ENCODE measurements at regions not wholly inside any gene's neighbourhood (a gene's known extent, or its start where the extent isn't known, plus 50 kb on each side); places are given as distances from the start of the nearest gene placed in this dataset.
"Not testable (repeated sequence)": the region's sequence is repeated elsewhere in the genome, so short reads cannot be mapped to it uniquely, and the experiment has no call there.

DNA sequence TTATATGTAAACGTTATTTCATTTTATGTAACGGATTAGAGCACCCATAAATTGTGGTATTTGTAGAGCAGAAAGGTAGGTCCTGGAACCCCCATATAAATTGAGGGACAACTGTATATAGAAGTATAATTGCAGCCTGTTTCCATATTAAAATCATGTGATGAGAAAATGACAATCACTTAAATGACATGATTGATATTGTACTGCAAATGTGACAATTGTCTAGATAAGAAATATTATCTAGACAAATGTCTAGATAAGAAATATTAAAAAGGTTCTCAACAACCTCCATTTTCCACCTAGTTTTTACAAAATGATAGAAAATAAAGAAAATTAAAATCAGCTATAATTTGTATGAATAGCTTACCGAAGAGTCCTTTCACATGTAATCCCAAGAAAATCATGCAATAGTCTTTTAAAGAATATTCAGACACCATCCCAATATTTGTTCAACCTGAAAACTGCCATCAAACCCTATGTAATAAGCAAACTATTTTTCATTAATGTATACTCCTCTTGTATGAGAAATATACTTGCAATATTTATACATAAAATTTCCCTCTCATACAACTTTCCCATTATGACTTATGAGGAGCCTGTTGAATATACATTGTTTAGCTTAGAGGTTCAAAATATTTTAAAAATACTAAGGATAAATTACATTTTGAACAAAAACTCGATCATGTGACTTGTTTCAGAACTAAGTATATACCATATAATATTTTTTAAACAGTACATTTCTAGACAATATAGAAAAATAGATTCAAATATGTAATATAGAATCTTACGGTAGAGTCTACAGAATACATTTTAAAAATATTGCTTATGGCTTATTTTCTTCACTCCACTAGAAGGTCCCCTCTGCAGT is 153.2 kb downstream of the CRPPA start:
- DNase-seq (ENCODE audit: low read depth in 4 of 4, low spot score in 1 of 4): no peak

DNA sequence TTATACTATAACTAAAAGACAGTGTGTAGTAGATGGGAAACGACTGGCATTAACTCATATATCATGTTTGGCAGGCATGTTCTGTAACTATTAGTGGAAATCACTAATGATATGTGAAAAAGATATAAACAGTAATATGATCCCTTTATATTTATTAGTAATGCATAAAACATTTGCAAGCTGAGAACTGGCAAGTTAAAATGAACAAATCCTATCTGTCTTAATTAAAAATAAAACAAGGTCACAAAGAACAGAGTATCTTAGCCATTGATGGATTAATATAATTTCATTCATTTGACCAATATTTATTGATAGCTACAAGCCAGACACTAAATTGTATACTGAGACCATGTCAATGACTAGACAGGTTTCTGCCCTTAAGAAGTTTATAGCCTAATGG is 154.5 kb downstream of the CRPPA start:
- DNase-seq (ENCODE audit: low read depth in 4 of 4, low spot score in 1 of 4): no peak

DNA sequence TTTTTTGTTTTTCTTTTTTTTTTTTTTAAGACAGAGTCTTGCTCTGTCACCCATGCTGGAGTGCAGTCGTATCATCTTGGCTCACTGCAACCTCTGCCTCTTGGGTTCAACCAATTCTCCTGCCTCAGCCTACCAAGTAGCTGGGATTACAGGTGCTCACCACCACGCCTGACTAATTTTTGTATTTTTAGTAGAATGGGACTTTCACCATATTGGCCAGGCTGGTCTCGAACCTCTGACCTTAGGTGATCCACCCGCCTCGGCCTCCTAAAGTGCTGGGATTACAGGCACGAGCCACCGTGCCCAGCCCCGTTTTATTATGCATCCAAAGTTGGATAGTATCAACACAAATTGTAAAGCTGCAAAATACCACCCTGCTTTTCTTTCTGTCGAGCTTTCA is 154.9 kb downstream of the CRPPA start:
- not testable (repeated sequence) for DNase-seq (ENCODE audit: low read depth in 4 of 4, low spot score in 1 of 4)

DNA sequence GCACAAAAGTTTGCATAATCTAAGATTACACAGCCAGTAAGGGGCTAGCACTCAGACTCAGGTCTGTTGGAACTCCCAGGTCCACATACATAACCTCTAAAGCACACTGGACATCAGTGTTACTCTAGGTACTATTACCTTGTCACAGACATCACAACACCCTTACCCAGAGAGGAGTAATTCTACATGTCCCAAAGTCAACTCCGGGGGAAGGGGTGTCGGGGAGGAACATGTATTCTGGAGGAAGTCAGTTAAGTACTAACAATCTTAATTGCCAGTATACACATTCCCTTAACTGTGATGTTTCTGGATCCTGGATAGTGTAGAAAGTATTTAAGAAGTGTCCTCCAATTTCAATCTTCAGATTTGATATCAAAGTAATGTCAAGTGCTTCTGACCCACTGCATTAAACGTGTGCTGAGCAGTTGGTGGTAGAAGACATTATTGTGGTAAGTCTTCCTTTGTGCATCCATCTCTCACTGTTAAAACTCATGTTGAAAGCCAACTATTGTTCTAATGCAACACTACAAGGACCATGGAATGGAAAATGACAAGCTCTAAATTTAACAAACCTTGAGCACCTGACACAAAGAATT is 155.4 kb downstream of the CRPPA start:
- DNase-seq (ENCODE audit: low read depth in 4 of 4, low spot score in 1 of 4): no peak

DNA sequence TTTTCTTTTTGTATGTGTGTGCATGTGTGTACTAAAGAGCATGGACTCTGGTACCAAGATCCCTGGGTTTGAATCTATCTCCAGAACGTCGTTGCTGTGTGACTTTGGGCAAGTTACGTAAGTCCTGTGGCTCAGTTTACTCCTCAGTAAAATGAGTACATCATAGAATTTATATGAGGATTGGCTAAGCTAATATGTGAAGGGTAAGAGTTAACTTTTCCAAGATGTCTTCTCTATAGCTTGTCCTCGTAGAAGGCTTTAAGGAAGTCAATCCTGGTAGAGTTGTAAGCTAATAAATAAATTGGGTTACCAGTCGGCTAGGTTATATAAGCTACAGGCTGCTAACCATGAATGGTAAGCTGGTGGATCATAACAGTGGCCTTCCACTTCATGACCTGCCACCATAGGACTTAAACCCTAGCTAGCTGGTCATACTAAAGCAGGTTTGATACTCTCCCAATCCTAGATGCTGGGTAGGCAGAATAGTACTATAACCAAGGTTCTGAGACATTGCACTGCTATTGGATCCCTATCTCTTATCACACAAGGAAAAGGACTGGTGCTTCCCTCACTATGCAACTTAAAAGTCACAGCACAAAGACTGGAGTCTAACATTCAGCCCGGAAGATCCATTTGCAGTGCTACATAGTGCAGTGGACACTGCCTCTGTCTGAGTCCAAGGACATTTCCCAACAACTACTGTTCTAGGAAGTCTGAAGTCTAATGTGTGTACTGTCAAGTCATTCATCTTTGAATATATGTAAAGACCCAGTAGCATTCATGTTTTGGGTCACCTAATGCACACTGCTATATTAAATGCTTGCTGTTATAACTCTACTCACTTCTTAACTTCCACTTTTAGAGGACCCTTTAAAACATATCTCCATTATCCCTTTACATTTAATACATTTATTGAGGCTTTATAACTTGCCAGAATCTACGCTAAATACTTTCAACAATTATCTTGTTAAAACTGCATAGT is 156.2 kb downstream of the CRPPA start:
- no peak for DNase-seq (ENCODE audit: low read depth in 4 of 4, low spot score in 1 of 4)

DNA sequence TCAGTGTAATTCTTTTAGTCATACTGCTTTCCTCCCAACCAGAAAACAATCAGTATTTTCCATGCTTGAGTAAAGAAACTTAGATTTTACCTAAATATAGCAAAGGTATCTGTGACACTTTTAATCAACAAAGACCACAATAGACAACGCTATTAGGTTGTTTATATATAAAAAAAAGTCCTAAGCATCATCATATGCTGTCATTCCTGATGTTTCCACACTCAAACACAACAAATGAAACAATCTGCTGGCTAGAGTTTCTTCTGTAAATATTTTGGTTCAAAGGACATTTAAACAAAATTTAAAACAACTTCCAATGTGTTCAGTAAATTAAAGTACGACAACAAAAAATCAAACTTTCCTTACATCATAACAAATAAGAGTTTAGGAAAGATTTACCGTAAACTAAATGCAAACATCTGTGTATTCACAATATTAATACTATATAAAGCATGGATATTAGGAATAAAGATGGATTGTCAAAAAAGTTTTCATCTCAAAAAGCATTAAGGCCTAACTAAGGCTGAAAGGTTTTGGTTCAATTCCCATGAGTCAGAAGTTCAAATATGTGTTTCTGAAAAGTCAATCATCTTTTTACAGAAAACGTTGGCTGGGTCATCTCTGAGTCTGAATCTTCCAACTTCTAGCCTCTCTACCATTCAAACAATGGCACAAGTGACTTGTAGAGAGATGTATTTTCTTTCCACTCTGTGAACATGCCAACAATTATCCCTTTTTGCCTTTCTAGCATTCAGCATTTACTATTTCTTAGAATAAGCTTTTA is 157.1 kb downstream of the CRPPA start:
- no peak for DNase-seq (ENCODE audit: low read depth in 4 of 4, low spot score in 1 of 4)

DNA sequence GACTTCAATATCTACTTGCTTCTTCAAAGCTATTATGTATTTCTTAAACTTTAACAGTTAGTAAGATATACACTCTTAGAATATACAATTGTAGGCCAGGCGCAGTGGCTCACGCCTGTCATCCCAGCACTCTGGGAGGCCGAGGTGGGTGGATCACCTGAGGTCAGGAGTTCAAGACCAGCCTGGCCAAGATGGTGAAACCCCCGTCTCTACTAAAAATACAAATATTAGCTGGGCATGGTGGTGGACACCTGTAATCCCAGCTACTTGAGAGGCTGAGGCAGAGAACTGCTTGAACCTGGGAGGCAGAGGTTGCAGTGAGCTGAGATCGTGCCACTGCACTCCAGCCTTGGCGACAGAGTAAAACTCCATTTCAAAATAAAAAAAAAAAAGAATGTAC is 158.0 kb downstream of the CRPPA start:
- not testable (repeated sequence) for DNase-seq (ENCODE audit: low read depth in 4 of 4, low spot score in 1 of 4)

DNA sequence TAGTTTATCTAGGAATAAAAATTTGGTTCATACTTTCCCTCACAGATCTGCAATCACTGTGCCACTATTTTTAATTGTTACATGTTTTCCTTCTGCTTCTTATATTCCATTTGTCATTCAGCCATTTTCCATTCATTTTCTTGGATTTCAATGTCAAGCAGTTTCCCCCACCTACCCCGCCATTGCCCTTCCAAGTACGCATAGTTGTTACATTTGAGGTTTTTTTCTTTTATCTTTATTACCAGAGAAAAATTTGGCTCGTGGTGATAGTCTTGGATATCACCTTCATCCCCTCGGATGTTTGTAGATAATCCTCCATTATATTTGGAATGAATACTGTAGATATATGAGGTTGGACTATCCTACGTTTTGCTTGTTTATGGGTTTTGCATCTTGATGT is 159.7 kb downstream of the CRPPA start:
- no peak for DNase-seq (ENCODE audit: low read depth in 4 of 4, low spot score in 1 of 4)

DNA sequence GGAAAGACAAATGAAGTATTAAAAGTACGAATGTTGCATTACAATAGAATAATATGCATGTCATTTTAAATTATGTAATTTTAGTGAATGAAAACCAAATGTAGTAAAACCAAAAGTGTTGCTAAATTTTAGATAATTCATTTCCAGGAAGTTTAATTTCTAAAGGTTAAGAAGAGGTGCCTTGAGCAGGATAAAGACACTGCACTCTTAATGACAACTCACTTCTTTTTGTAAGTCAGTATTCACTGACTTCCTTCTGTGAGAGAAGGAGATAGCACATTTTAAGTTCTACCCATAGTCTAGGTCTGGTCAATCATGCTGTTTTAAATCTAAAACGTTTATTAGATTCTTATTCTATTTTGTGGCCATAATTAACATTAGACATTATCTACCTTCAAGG is 160.2 kb downstream of the CRPPA start:
- DNase-seq (ENCODE audit: low read depth in 4 of 4, low spot score in 1 of 4): no peak

DNA sequence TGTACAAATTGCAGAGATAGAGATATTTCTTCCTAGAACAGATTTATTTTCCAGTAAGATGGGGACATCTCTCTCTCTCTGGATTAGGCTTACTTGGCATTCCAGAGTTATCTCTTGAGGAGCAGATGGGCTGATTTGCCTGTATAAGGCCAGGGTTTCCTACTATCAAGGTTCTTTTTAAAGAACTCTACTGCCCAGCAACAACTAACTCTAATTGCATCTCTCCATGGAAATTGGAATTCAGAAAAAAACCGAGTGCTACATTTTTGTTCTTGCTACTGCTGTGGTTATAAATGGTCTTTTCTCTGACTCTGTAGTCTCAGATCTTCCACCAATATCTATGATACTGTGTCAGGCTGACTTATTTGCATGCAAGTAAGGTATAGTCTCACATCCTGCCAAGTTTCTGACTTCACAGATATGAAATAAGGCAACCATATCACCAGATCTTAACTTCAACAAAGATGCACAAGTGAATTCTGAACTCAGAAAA is 161.1 kb downstream of the CRPPA start:
- no peak for DNase-seq (ENCODE audit: low read depth in 4 of 4, low spot score in 1 of 4)

DNA sequence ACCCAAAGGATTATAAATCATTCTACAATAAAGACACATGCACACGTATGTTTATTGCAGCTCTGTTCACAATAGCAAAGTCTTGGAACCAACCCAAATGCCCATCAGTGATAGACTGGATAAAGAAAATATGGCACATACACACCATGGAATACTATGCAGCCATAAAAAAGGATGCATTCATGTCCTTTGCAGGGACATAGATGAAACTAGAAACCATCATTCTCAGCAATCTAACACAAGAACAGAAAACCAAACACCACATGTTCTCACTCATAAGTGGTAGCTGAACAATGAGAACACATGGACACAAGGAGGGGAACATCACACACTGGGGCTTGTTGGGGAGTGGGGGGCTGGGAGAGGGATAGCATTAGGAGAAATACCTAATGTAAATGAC is 164.9 kb downstream of the CRPPA start:
- DNase-seq (ENCODE audit: low read depth in 4 of 4, low spot score in 1 of 4): not testable (repeated sequence)

DNA sequence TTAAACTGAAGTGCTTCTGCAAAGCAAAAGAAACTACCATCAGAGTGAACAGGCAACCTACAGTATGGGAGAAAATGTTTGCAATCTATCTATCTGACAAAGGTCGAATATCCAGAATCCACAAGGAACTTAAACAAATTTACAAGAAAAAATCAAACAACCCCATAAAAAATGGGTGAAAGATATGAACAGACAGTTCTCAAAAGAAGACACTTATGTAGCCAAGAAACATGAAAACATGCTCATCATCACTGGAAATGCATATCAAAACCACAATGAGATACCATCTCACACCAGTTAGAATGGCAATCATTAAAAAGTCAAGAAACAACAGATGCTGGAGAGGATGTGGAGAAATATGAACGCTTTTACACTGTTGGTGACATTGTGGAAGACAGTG is 165.4 kb downstream of the CRPPA start:
- DNase-seq (ENCODE audit: low read depth in 4 of 4, low spot score in 1 of 4): not testable (repeated sequence)

DNA sequence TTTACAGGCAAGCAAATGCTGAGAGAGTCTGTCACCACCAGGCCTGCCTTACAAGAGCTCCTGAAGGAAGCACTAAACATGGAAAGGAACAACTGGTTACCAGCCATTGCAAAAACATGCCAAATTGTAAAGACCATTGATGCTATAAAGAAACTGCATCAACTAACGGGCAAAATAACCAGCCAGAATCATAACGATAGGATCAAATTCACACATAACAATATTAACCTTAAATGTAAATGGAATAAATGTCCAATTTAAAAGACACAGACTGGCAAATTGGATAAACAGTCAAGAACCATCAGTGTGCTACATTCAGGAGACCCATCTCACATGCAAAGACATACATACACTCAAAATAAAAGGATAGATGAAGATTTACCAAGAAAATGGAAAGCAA is 170.7 kb downstream of the CRPPA start:
- not testable (repeated sequence) for DNase-seq (ENCODE audit: low read depth in 4 of 4, low spot score in 1 of 4)

DNA sequence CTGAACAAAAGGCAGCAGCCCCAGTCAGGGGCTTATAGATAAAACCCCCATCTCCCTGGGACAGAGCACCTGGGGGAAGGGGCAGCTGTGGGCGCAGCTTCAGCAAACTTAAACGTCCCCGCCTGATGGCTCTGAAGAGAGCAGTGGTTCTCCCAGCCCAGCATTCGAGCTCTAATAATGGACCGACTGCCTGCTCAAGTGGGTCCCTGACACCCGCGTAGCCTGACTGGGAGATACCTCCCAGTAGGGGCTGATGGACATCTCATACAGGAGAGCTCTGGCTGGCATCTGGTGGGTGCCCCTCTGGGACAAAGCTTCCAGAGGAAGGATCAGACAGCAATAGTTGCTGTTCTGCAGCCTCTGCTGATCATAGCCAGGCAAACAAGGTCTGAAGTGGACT is 172.1 kb downstream of the CRPPA start:
- DNase-seq (ENCODE audit: low read depth in 4 of 4, low spot score in 1 of 4): not testable (repeated sequence)

DNA sequence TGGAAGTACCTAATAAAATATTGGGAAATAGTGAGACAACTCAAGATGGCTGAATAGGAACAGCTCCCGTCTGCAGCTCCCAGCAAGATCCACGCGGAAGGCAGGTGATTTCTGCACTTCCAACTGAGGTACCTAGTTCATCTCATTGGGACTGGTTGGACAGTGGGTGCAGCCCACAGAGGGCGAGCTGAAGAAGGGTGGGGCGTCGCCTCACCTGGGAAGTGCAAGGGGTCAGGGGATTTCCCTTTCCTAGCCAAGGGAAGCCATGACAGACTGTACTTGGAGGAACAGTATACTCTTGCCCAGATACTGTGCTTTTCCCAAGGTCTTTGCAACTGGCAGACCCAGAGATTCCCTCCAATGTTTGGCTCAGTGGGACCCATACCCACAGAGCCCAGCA is 172.8 kb downstream of the CRPPA start:
- not testable (repeated sequence) for DNase-seq (ENCODE audit: low read depth in 4 of 4, low spot score in 1 of 4)

DNA sequence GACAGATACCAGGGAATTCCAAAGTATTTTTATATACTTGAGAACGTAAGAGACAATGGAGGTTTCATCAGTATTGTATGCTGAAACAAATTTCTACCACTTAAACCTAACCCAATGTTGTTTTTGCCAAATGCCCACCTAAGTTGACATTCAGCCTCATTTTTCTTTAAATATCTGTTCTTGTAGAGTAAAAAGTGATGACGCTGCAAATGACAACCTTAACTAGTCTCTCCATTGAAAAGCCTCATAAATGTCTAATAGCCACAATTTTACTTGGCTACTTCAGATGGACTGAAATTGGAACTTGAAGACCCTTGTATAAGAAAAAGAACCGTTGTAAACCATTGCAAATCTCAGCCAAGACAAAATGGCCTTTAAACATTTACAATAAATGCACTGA is 176.9 kb downstream of the CRPPA start:
- DNase-seq (ENCODE audit: low read depth in 4 of 4, low spot score in 1 of 4): no peak

DNA sequence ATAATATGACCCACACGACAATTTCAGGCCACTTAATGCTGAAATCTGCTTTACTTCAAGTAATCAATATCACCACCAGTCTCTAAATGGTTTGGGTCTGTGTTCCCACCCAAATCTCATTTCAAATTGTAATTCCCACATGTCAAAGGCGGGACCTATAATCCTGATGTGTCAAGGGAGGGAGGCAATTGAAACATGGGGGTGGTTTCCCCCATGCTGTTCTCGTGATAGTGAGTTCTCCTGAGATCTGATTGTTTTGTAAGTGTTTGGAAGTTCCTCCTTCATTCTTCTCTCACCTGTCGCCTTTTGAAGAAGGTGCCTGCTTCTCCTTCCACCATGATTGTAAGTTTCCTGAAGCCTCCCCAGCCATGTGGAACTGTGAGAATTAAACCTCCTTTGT is 178.4 kb downstream of the CRPPA start:
- DNase-seq (ENCODE audit: low read depth in 4 of 4, low spot score in 1 of 4): no peak

DNA sequence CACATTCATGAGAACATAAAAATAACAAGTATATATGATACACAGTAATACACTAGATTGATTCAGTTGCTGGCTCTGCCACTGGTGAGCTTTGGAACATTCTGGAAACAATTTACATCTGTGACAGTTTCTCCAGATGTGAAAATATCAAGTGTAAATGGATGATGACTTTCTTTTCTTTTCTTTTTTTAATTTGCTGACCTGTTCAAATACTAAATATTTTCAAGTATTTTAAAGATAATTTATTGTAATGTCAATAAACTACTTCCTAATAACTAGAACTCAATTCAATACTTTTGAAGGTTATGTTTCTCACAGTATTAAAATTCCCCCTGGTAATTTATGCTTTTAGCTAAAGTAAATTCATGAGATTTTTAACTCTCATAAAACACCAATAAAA is 180.3 kb downstream of the CRPPA start:
- no peak for DNase-seq (ENCODE audit: low read depth in 4 of 4, low spot score in 1 of 4)

DNA sequence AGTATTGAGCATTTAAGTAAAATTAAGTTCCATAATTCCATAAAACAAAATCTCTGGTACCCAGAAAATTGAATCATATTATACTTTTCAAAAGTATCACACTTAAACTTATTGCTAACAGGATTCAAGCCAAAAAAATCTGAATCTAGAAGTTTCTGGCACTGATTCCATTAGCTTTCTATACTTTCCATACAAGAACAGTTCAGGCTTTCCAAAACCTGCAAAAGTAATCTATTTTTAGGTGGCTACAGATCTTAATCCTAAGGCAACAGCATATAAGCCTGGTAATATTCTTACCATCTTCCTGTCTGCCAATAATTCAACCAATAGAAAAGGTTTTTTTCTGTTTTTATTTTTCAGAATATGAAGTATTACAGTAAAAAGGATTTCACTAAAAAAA is 185.0 kb downstream of the CRPPA start:
- no peak for DNase-seq (ENCODE audit: low read depth in 4 of 4, low spot score in 1 of 4)
